NCI-H460 (cell line): ENCODE measurements at regions not wholly inside any gene's neighbourhood (a gene's known extent, or its start where the extent isn't known, plus 50 kb on each side); places are given as distances from the start of the nearest gene placed in this dataset.
"Not testable (repeated sequence)": the region's sequence is repeated elsewhere in the genome, so short reads cannot be mapped to it uniquely, and the experiment has no call there.

ENCODE experiments used
- DNase-seq: peaks from one replicate; pipeline ENCODE4 v3.0.0-alpha.2; 2016; ENCODE audit warnings: low read depth; ENCODE audit errors: extremely low read depth

DNA sequence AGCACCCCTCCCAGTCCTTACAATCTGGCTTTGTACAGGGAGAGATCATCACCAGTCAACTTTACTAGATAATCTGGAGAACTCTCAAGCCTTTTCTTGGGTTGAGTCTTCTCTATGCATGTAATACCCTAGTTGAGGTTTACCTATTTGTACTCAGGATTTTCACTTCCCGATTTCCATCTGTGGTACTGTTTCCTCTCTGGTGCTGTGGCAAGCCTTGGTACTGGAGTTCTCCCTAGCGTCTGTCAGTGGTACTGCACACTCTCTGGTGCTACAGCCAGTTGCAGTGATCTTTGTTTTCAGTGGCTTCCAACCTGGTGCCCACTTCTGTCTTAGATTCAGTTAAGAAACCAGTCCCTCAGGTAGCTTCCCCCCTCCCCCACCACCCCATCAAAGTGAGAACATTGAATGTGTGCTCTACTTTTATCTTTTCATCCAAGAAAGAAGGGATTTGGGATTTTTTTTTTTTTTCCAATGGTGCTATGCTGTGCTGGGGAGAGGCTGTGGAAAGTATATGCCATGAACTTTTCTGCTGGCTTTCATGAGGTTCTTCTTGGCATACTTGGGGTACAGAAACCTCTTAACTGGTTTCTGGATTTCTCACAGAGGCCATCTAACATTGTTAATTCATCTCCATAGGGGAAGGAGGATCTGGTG, 69.4 kb upstream of the EVL start:
- peak; percentile 60 for DNase-seq

DNA sequence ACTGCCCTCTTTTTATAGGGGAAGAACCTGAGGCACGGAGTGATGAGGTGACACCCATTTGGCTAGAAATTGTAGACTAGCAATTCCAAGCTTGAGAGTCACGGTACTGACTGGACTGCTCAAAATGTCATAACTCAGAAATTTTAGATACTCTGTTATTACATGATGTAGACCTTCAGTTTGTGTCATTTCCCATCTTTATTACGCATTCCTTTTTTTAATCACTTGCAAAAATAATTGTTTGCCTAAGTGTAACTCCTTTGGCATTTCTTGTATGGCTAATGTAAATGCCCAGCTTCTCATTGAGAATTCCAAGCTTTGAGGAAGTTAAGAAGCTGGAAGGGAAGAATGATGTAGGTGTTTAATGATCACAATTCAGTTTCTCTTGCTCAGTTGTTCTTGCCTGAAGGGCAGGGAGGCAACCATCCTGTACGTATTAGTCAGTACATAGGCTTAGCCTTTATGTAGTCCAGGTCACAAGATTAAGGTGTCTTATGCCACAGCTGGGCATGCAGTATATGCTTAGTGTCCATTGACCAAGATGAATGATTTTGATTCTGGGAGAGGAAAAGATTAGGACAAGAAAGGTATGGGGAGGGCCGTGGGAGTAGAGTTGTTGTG, 68.2 kb upstream of the EVL start:
- no peak for DNase-seq

DNA sequence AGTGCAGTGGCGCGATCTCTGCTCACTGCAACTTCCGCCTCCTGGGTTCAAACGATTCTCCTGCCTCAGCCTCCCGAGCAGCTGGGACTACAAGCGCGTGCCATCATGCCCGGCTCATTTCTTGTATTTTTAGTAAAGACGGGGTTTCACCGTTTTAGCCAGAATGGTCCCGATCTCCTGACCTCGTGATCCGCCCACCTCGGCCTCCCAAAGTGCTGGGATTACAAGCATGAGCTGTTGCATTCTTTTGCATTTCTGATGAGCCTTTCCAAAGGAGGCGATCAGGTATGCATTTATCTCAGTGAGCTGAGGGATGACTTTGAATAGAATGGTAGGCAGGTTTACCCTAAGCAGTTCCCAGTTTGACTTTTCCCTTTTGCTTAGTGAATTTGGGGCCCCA, 64.8 kb upstream of the EVL start:
- DNase-seq = not testable (repeated sequence)

DNA sequence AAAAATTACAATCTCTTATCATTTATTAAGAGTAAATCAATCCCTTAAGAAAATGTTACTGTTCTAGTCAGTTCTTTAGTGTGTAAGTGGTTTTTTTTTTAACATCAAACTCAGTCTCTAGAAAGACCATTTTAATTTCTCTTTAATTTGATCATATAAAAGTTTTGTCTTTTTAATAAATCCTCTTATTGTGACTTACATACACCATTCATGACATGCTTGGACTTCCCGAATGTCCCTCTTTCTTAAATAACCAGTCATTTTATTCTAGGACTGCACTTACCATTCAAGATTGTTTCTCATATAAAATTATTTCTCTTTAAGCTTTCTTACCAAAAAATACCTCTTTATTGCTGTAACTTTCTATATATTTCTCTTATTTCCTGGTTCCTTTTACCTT, 60.8 kb upstream of the EVL start:
- no peak for DNase-seq

DNA sequence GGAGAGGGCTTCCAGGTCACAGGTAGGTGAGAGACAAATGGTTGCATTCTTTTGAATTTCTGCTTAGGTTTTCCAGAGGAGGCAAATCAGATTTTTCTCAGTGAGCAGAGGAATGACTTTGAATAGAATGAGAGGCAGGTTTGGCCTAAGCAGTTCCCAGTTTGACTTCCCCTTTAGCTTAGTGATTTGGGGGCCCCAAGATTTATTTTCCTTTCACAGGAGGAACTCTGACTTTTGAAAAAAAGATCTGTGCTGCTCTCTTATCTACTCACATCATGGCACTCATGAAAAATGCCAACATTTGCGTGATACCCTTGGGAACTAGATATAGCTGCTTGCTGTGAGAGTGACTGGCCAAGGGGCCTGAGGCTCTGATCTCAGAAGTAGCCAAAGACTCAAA, 58.0 kb upstream of the EVL start:
- DNase-seq = no peak

DNA sequence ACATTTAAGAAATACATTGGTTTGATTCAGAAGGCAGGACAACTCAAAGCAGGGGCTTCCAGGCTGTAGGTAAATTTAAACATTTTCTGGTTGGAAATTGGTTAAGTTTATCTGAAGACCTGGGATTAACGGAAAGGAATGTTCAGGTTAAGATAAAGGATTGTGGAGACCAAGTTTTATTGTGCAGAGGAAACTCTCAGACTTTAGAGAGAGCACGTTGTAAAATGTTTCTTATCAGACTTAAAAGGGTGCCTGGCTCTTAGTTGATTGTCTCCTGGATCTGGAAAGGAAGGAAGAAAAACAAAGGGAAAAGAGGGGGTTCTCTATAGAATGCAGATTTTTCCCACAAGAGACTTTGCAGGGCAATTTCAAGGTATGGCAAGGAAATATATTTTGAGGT, 55.4 kb upstream of the EVL start:
- not testable (repeated sequence) for DNase-seq

DNA sequence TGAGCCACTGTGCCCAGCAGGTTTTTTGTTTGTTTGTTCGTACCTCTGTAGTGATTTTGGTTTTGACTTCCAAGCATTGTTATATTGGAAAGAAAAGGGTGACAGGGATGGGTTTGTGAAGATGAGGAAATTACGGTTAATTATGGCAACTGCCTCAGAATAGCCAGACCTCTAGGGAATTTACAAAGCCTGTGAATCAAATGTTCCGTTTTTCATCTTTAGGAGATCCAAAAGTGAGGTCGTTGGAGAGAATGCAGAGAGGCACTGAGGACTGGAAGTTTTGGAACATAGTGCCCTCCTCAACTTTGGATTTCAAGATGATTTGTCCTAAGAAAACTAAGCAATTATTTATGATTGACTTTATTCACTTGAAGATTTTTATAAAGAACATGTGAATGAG, 54.5 kb upstream of the EVL start:
- no peak for DNase-seq

DNA sequence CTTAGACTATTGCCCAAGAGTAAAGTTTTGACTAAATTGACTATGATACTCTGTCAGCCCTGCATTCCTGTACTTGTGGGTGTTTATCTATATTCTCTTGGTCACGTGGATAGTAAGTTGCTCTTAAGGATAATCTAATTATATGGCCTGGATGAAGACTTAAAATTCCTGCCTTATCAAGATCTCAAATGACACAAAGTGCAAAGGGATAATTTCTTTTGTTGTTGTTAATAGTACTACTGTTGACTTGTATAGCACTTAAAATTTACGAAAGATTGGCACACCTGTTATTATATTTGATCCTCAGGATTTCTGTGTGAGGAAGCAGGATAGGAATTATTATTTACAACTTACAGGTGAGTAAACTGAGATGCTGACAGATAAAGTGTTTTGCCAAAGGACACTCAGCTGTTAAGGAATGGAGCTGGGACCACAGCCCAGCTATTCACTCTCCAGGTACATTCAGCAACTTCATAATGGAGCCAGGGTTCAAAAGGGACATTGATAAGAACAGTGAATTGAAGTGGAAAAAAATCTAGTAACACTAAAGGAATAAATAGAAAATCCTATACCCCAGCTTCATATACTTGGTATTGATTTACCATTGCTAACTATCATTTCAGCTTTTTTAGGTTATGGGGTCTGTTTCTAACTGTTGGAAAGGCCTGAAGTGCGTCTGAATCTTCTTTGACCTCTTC, 53.4 kb upstream of the EVL start:
- DNase-seq = no peak

DNA sequence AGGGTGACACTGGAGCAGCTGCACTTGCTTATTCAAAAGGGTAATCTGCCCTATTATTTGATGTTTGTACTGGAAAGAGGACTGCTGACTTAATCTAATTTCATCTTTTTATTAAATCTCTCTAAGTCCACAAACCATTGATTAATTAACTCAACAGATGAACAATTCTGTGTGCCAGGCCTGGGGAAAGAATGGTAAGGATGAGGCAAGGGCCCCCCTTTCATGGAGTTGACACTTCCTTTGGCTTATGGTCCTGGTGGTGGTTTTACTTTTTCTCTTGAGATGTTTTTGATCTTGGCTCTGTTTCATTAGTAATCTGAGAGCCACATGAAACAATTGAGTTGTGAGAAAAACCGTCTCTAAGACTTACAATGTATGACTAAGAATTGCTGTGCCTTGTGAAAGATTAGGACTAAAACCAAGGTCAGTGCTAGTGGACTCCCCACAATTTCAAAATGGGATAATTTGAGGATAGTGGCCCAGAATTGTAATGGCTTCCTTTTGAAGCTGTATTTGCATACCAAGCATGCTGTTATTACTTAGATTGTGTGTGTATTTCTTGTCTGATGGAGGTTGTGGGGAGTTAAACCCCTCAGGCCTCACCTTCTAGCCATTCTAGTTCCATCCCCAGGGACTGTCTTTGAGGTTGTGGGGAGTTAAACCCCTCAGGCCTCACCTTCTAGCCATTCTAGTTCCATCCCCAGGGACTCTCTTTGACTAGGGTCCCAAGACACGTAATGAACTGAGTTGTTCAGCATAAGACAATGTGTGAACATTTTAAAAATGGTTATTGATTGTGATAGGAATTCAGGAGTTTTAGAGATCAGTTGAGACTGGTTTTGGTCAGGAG, 52.5 kb upstream of the EVL start:
- no peak for DNase-seq

DNA sequence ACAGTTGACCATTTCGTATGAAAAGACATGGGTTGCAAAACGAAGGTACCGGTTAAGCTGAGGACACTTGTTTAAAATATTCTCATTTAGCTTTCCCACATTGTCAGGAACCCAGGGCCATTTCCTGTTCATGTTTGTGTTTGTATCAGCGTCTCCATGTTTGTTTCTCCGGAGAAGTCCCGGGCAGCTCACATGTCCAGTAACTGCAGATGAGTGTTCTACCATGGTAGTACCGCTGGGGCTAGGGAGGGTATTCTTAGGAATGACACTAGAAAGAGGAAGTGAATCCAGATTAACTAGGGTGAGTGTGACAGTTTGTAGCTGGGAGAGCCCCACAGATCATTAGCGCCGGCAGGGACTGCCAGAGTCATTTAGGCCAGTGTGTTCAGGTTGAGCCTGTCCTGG, 50.0 kb upstream of the EVL start:
- DNase-seq = no peak
